Naive thymus-derived CD8-positive, alpha-beta T cell (primary cell): ENCODE measurements at regions not wholly inside any gene's neighbourhood (a gene's known extent, or its start where the extent isn't known, plus 50 kb on each side); places are given as distances from the start of the nearest gene placed in this dataset.

Experiments
- ATAC-seq, 2 donors: fragments of 150-1000 bp; cut with Tn5 transposase in 1 of 2; sonication (Bioruptor Pico), chemical (Tn5 transposase) in 1 of 2; 1 replicate in 1 of 2; 2 replicates in 1 of 2; pipeline ENCODE4 v1.10.0; 2021; ENCODE audit warnings: mild to moderate bottlenecking in 2 of 2, moderate library complexity in 2 of 2
- POLR2A ChIA-PET: fragments of 350-600 bp; sonication (Branson Sonifier 250); formaldehyde crosslinking; loops from one replicate; lab custom pipeline; 2021; ENCODE audit warnings: antibody characterized with exemption; lab: Charles Lee
- DNase-seq, 10 donors: peaks; one replicate each; pipeline versions ENCODE4 v3.0.0 to v3.0.0-alpha.2; 2020 to 2022
- H3K27ac Mint-ChIP-seq, 10 donors: one replicate each; pipeline ENCODE4 v1.8.0; 2020 to 2022; ENCODE audit warnings: mild to moderate bottlenecking in 10 of 10, mixed read lengths in 10 of 10, moderate library complexity in 4 of 10, inconsistent platforms in 1 of 10
- H3K27me3 Mint-ChIP-seq, 5 donors: one replicate each; pipeline ENCODE4 v1.8.0; 2021 to 2022; ENCODE audit warnings: mixed read lengths in 5 of 5
- H3K36me3 Mint-ChIP-seq, 3 donors: one replicate each; pipeline ENCODE4 v1.8.0; 2020 to 2022; ENCODE audit warnings: mixed read lengths in 3 of 3, mild to moderate bottlenecking in 2 of 3, inconsistent platforms in 1 of 3
- H3K4me1 Mint-ChIP-seq, 4 donors: one replicate each; pipeline ENCODE4 v1.8.0; 2021 to 2022; ENCODE audit warnings: mixed read lengths in 4 of 4
- H3K4me3 Mint-ChIP-seq, 10 donors: one replicate each; pipeline ENCODE4 v1.8.0; 2020 to 2022; ENCODE audit warnings: mild to moderate bottlenecking in 10 of 10, mixed read lengths in 10 of 10, moderate library complexity in 6 of 10, inconsistent platforms in 1 of 10
- H3K9me3 Mint-ChIP-seq, 9 donors: one replicate each; pipeline ENCODE4 v1.8.0; 2020 to 2022; ENCODE audit warnings: mixed read lengths in 9 of 9, mild to moderate bottlenecking in 3 of 9, inconsistent platforms in 1 of 9, moderate library complexity in 1 of 9

- H3K4me3 Mint-ChIP-seq = no peak overlapping the region
- DNase-seq (no peak), ATAC-seq (no peak)
- H3K4me1 Mint-ChIP-seq = peaks cover 5 to 12% (median 8%) of the 10 kb centered on the region in 4 donors
- peaks cover 0 to 12% (median 7%) of the 10 kb centered on the region in 3 donors for H3K36me3 Mint-ChIP-seq
- no peaks in the 10 kb centered on the region for H3K27me3 Mint-ChIP-seq
- H3K27ac Mint-ChIP-seq = peak overlapping the region in 3 of 10 donors; percentile 12 to 59 (median 20)
- POLR2A ChIA-PET = no interaction called here
- peaks cover 0 to 18% (median 7%) of the 10 kb centered on the region in 9 donors for H3K9me3 Mint-ChIP-seq
These were observed 346.2 kb upstream of the CBLB start for GRCh38 chr3:106215047-106215446.

GRCh38 chr3:106217745-106218144, 348.9 kb upstream of the CBLB start:
- POLR2A ChIA-PET = no interaction called here
- no peaks in the 10 kb centered on the region for H3K27me3 Mint-ChIP-seq
- peaks cover 8 to 43% (median 24%) of the 10 kb centered on the region in 9 donors for H3K9me3 Mint-ChIP-seq
- H3K27ac Mint-ChIP-seq = no peak overlapping the region
- peaks cover 6 to 12% (median 10%) of the 10 kb centered on the region in 4 donors for H3K4me1 Mint-ChIP-seq
- no peak for DNase-seq
- H3K36me3 Mint-ChIP-seq = peaks cover 0 to 25% (median 22%) of the 10 kb centered on the region in 3 donors
- no peak overlapping the region for H3K4me3 Mint-ChIP-seq
- ATAC-seq = no peak

- Mint-ChIP-seq H3K9me3 (peaks cover 0 to 14% (median 6%) of the 10 kb centered on the region in 9 donors), H3K4me1 (peaks cover 15 to 34% (median 23%) of the 10 kb centered on the region in 4 donors), H3K27ac (no peak overlapping the region), H3K4me3 (no peak overlapping the region), H3K27me3 (no peaks in the 10 kb centered on the region), H3K36me3 (peaks cover 0 to 9% (median 3%) of the 10 kb centered on the region in 3 donors)
- DNase-seq = no peak
- ATAC-seq = no peak
- POLR2A ChIA-PET = no interaction called here
These were observed 358.3 kb upstream of the CBLB start for GRCh38 chr3:106227068-106227467.

GRCh38 chr3:106228271-106228670, 359.5 kb upstream of the CBLB start:
- ATAC-seq (no peak), DNase-seq (no peak)
- Mint-ChIP-seq H3K9me3 (peaks cover 0 to 5% (median 0%) of the 10 kb centered on the region in 9 donors), H3K27me3 (no peaks in the 10 kb centered on the region), H3K4me3 (peak overlapping the region in 2 of 10 donors; percentile 22 to 41), H3K36me3 (peaks cover 0 to 2% (median 0%) of the 10 kb centered on the region in 3 donors), H3K27ac (peak overlapping the region in 5 of 10 donors; percentile 46 to 71 (median 71)), H3K4me1 (peaks cover 15 to 46% (median 28%) of the 10 kb centered on the region in 4 donors)
- POLR2A ChIA-PET = no interaction called here

- H3K36me3 Mint-ChIP-seq = peaks cover 0 to 2% (median 0%) of the 10 kb centered on the region in 3 donors
- POLR2A ChIA-PET = no interaction called here
- H3K4me3 Mint-ChIP-seq = no peak overlapping the region
- DNase-seq (no peak), ATAC-seq (no peak)
- peak overlapping the region in 3 of 10 donors; percentile 24 to 73 (median 58) for H3K27ac Mint-ChIP-seq
- H3K27me3 Mint-ChIP-seq = no peaks in the 10 kb centered on the region
- H3K4me1 Mint-ChIP-seq = peaks cover 17 to 48% (median 29%) of the 10 kb centered on the region in 4 donors
- peaks cover 0 to 5% (median 0%) of the 10 kb centered on the region in 9 donors for H3K9me3 Mint-ChIP-seq
These were observed 360.9 kb upstream of the CBLB start for GRCh38 chr3:106229495-106230278.

GRCh38 chr3:106231086-106231485, 362.3 kb upstream of the CBLB start:
- Mint-ChIP-seq H3K9me3 (peaks cover 0 to 9% (median 0%) of the 10 kb centered on the region in 9 donors), H3K4me1 (peaks cover 19 to 48% (median 29%) of the 10 kb centered on the region in 4 donors), H3K27ac (peak overlapping the region in 7 of 10 donors; percentile 23 to 89 (median 83)), H3K4me3 (peak overlapping the region in 8 of 10 donors; percentile 44 to 78 (median 70)), H3K36me3 (peaks cover 0 to 2% (median 0%) of the 10 kb centered on the region in 3 donors), H3K27me3 (no peaks in the 10 kb centered on the region)
- no peak for DNase-seq
- no peak for ATAC-seq
- POLR2A ChIA-PET = no interaction called here

GRCh38 chr3:106232956-106233355, 364.1 kb upstream of the CBLB start:
- POLR2A ChIA-PET = no interaction called here
- no peaks in the 10 kb centered on the region for H3K27me3 Mint-ChIP-seq
- peaks cover 19 to 48% (median 29%) of the 10 kb centered on the region in 4 donors for H3K4me1 Mint-ChIP-seq
- ATAC-seq (no peak), DNase-seq (no peak)
- no peak overlapping the region for H3K27ac Mint-ChIP-seq
- H3K36me3 Mint-ChIP-seq = peaks cover 0 to 6% (median 5%) of the 10 kb centered on the region in 3 donors
- no peak overlapping the region for H3K4me3 Mint-ChIP-seq
- H3K9me3 Mint-ChIP-seq = peaks cover 0 to 14% (median 4%) of the 10 kb centered on the region in 9 donors

- DNase-seq (no peak), ATAC-seq (no peak)
- Mint-ChIP-seq H3K27ac (no peak overlapping the region), H3K36me3 (peaks cover 0 to 6% (median 5%) of the 10 kb centered on the region in 3 donors), H3K9me3 (peaks cover 0 to 23% (median 4%) of the 10 kb centered on the region in 9 donors), H3K4me1 (peaks cover 0 to 3% (median 0%) of the 10 kb centered on the region in 4 donors), H3K4me3 (no peak overlapping the region), H3K27me3 (no peaks in the 10 kb centered on the region)
- POLR2A ChIA-PET = no interaction called here
These were observed 370.4 kb upstream of the CBLB start for GRCh38 chr3:106239195-106239697.

GRCh38 chr3:106241593-106241992, 372.8 kb upstream of the CBLB start:
- DNase-seq (no peak), ATAC-seq (no peak)
- Mint-ChIP-seq H3K36me3 (peaks cover 0 to 7% (median 5%) of the 10 kb centered on the region in 3 donors), H3K27me3 (no peaks in the 10 kb centered on the region), H3K27ac (no peak overlapping the region), H3K4me3 (no peak overlapping the region), H3K4me1 (no peaks in the 10 kb centered on the region), H3K9me3 (peaks cover 0 to 19% (median 4%) of the 10 kb centered on the region in 9 donors)
- POLR2A ChIA-PET = no interaction called here

GRCh38 chr3:106242781-106243180, 374.0 kb upstream of the CBLB start:
- peaks cover 0 to 13% (median 0%) of the 10 kb centered on the region in 9 donors for H3K9me3 Mint-ChIP-seq
- H3K27ac Mint-ChIP-seq = peak overlapping the region in 1 of 10 donors; percentile 38
- H3K4me1 Mint-ChIP-seq = no peaks in the 10 kb centered on the region
- DNase-seq = no peak
- peaks cover 0 to 3% (median 0%) of the 10 kb centered on the region in 3 donors for H3K36me3 Mint-ChIP-seq
- POLR2A ChIA-PET = interaction anchor here (0.6 kb wide), 1 partner anchor 414 kb away, joined by 3 read pairs; no protein-coding TSS in a partner anchor
- no peak overlapping the region for H3K4me3 Mint-ChIP-seq
- no peaks in the 10 kb centered on the region for H3K27me3 Mint-ChIP-seq
- no peak for ATAC-seq

- peaks cover 0 to 5% (median 0%) of the 10 kb centered on the region in 4 donors for H3K4me1 Mint-ChIP-seq
- H3K4me3 Mint-ChIP-seq = no peak overlapping the region
- H3K27ac Mint-ChIP-seq = no peak overlapping the region
- no peaks in the 10 kb centered on the region for H3K27me3 Mint-ChIP-seq
- DNase-seq (no peak), ATAC-seq (no peak)
- peaks cover 0 to 3% (median 0%) of the 10 kb centered on the region in 9 donors for H3K9me3 Mint-ChIP-seq
- POLR2A ChIA-PET = no interaction called here
- H3K36me3 Mint-ChIP-seq = peaks cover 0 to 1% (median 0%) of the 10 kb centered on the region in 3 donors
These were observed 376.6 kb upstream of the CBLB start for GRCh38 chr3:106245400-106245799.

GRCh38 chr3:106247902-106248684, 379.3 kb upstream of the CBLB start:
- Mint-ChIP-seq H3K4me1 (peaks cover 0 to 7% (median 0%) of the 10 kb centered on the region in 4 donors), H3K36me3 (peaks cover 0 to 1% (median 0%) of the 10 kb centered on the region in 3 donors), H3K9me3 (peaks cover 0 to 10% (median 6%) of the 10 kb centered on the region in 9 donors), H3K27me3 (no peaks in the 10 kb centered on the region), H3K27ac (no peak overlapping the region), H3K4me3 (no peak overlapping the region)
- POLR2A ChIA-PET = no interaction called here
- no peak for ATAC-seq
- DNase-seq = no peak
